ENCODE measurements at regions not wholly inside any gene's neighbourhood (a gene's known extent, or its start where the extent isn't known, plus 50 kb on each side); places are given as distances from the start of the nearest gene placed in this dataset.

- no peak for DNase-seq (ENCODE audit: low read depth)
These were observed 230.8 kb upstream of the CST7 start for GRCh38 chr20:24718277-24718676.

DNA sequence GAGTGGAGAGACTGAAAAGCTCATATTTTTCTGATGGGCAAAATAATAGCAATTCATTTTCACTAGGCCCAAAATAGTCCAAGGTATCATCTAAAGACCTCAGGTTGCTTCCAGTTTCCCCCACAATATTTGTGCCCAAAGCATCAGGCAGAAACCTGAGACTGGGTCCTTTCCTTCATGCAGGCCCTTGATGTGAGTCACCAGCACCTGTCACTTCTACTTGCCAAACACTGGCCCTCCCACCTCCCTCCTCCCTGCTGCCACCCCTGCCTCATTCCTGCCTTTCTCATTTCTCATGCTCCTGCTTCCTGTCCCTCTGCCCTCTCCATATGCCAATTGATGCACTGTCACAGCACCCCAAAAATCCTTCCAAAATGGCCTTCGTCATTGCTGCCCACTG is 230.4 kb upstream of the CST7 start:
- DNase-seq (ENCODE audit: low read depth), result no peak

GRCh38 chr20:24720957-24721356 is 228.1 kb upstream of the CST7 start:
- no peak for DNase-seq (ENCODE audit: low read depth)

DNA sequence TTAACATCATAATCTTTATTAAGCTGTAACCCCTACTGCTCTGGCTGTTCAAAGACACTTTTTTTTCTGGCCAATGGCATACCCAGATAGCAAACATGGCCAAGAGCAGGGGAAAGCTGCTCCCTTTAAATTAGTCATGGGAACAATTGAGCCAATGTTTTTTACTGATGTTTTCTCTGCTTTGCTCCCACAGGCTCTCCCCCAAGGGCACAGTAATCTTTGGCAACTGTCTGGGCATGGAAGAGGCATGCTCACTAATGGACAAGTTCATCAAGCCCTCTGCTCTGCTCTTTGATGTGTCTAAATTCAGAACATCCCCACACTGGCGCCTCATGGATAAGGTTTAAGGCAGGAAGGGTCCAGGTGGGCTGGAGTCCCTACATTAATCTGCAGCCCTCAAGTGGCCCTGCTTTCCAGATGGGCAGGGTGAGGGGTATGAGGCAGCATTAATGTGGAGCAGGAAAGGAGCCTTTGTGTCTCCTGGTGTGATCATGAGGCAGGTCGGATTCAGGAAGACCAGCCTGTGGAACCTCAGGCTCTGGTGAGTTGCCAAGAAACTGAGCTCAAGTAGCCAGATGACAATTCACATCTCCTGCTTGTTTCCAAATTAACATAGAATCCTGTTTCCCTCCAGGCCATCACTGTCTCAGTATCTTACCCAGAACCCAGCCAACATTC is 227.0 kb upstream of the CST7 start:
- no peak for DNase-seq (ENCODE audit: low read depth)

DNA sequence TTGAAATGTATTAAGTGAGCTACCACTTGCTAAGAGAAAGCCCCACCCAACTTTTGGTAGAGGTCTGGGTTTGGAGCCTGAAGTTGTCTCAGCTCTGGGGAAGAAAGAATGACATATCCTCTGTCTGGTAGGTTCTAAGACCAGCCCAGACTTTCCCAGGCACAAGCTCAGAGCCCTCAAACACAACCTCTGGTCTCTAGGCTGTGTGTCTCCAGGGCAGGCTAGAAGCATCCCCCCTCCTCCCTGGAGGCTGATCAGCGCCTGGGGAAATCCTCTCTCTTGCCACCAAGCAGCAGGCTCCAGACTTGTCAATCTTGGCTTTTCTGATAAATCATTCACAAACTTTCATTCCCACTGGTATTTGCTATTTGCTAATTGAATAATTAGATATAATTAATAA is 226.5 kb upstream of the CST7 start:
- DNase-seq (ENCODE audit: low read depth), result no peak

DNA sequence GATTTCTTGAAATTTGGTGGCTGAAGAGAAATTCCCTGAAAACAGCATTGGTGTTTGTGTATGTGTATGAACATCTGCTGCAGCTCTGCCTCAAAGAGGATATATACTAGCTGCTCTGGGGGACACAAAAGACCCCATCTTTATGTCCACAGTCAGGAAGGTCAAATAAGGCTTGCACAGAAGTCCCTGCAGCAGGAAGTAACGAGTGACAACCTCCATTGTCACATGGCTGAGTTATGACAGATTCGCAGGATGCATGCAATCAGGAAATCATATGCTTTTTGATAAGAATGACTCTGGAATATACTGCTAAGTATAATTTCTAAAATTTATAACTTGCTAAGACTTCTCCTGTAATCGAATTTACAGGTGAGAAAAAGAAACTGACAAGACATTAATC is 225.9 kb upstream of the CST7 start:
- DNase-seq (ENCODE audit: low read depth), result no peak

DNA sequence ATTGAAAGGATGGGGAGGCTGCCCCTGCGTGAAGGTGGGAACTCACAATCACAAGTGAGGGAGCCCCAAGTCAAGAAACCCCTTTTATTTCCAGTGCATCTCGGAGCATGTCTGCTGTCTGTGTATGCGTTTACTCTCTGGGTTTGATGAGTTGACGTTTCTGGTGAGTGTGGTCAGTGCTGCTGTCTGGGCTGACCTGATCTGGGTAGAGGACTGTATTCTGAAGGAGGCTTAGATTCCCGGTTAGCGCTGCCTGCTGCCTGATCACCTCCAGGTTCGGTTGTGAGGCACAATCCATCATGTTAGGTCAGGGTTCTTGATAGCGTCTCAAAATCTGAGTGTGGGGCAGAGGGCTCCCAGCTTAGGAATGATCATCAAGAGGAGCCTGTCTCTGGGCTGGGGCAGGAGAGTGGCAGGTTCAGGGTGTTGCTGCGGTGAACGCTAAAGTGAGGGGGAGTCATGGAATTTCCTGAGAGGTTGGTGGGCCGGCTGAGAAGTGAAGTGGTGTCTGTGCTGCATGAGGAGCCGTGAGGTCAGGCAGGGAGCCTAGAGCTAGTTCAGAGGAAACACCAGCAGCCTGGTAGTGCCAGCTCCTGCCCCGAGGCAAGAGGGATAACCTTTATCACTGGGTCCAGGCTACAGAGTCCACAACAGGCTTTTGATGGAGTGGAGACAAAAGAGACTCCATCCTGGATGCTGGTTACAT is 225.3 kb upstream of the CST7 start:
- no peak for DNase-seq (ENCODE audit: low read depth)

DNA sequence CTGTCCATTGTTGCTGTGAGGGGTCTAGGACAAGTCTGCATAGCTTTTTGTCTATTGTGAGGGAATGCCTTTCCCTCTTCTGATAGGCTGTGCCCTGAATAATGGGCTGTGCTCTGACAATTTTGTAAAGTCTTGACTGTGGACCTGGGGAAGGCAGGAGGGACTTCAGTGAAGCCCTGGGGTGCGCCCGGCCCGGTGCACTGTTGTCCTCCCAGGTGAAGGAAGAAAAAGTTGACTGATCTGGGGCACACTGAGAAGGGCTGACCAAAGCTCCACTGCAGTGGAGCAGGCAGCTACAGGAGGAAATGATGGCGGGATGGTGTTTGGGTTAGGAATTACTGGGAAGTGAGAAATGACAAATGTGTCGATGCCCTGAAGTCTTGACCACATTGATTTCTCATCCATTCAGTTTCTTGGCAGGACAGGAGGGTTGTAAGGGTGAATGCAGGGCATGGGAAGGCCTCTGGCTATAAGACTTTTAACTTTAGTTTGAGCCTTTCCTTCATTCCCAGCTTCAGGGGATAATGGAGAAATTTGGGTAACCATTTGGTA is 224.0 kb upstream of the CST7 start:
- DNase-seq (ENCODE audit: low read depth), result no peak

DNA sequence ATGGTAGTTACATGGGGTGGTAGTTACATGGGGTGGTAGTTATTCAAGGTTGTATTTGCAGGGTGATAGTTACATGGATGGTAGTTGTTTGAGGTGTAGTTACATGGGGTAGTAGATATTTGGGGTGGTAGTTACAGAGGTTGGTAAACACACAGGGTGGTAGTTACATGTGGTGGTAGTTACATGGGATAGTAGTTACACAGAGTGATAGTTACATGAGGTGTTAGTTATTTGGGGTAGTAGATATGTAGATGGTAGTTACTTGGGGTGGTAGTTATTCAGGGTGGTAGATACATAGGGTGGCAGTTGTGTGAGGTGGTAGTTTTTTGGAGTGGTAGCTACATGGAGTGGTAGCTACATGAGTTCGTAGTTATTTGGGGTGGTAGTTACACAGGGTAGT is 221.3 kb upstream of the CST7 start:
- no peak for DNase-seq (ENCODE audit: low read depth)

- DNase-seq (ENCODE audit: low read depth), result no peak
These were observed 219.0 kb upstream of the CST7 start for GRCh38 chr20:24729896-24730605.

- no peak for DNase-seq (ENCODE audit: low read depth)
These were observed 218.3 kb upstream of the CST7 start for GRCh38 chr20:24730750-24731149.

GRCh38 chr20:24731312-24731711 is 217.8 kb upstream of the CST7 start:
- no peak for DNase-seq (ENCODE audit: low read depth)

- DNase-seq (ENCODE audit: low read depth), result no peak
These were observed 217.0 kb upstream of the CST7 start for GRCh38 chr20:24732076-24732475.

GRCh38 chr20:24732599-24732998 is 216.5 kb upstream of the CST7 start:
- no peak for DNase-seq (ENCODE audit: low read depth)

DNA sequence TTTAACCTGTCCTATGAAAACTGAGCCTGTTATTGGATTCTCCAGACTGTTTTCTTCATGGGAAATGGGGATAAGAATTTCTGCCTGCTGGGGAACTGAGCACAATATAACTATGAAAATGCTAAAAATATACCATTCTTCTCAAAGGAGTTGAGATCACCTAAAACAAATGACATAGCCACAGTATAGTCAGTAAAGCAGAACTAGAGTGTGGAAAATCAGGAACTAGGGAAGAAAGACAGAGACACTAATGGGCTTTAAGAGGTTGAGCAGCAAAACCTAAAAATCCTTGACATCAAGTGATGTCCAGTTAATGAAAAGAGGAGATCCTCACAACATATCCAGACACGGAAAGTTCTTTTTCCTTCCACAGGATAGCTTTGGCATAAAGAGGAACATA is 215.7 kb upstream of the CST7 start:
- DNase-seq (ENCODE audit: low read depth), result no peak

DNA sequence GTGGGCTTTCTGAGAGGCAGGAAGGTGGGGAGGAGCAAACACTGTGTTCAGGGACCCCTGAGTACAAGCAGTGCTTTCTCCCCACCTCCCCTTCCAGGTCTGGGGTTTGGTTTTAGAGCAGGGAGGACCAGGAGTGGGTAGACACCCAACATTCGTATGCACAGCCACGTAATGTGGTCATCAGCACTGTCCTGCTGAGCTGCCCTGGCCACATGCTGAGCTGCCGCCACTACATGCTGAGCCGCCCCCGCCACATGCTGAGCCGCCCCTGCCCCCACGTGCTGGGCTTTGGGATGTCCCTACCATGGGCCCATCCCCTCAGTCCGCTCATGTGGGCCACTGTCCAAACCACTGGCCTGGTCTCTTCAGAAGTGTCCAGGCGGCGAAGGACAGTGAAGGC is 214.9 kb upstream of the CST7 start:
- no peak for DNase-seq (ENCODE audit: low read depth)

DNA sequence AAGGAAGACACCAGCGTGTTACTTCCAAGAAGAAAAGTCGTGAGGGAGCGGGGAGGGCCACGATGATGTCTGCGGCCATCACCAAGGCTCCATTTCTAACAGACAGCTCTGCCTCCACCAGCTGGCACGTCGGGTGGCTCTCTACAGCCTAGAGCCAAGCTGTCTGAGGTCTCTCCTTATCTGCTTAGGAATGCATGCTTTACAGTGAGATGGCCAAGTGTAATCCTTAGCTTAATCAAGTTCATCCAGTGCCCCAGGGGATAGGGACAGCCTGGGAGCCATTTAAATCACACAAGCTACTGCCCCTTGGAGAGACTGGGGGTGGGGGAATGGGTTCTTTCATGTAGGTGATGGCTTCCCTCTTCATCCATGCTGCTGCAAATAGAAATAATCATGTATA is 213.8 kb upstream of the CST7 start:
- no peak for DNase-seq (ENCODE audit: low read depth)

DNA sequence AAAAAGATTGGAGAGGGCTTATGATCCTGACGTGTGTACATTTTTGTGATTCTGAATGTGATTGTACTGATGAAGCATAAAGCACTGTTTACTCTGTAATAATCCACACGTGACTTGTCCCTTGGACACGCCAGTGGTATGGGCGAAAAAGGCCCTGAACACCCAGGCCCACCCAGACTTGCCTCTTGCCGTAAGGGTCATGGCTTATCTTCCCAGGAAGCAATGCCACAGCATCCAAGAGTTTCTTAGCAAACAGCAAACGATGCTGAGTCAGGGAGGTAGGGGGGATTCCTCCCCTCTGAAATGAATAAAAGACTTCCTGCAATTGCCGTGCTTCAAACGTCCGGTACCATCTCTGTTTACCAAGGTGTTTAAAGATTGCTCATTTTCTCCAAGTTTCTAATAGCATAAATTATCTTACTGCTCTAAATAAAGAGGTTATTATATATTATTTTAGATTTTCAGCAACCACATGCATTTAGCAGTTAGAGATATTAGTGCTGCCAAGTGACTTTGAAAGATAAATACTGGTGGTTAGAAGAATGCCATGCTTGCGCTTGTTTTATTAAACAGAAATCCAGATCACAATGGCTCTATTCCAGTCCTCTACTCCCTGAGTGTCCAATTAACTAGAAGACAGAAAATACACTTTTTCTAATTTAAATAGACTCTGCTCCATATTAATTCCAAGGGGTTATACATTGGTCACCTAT is 212.8 kb upstream of the CST7 start:
- DNase-seq (ENCODE audit: low read depth), result no peak

- DNase-seq (ENCODE audit: low read depth), result no peak
These were observed 212.2 kb upstream of the CST7 start for GRCh38 chr20:24736844-24737211.

DNA sequence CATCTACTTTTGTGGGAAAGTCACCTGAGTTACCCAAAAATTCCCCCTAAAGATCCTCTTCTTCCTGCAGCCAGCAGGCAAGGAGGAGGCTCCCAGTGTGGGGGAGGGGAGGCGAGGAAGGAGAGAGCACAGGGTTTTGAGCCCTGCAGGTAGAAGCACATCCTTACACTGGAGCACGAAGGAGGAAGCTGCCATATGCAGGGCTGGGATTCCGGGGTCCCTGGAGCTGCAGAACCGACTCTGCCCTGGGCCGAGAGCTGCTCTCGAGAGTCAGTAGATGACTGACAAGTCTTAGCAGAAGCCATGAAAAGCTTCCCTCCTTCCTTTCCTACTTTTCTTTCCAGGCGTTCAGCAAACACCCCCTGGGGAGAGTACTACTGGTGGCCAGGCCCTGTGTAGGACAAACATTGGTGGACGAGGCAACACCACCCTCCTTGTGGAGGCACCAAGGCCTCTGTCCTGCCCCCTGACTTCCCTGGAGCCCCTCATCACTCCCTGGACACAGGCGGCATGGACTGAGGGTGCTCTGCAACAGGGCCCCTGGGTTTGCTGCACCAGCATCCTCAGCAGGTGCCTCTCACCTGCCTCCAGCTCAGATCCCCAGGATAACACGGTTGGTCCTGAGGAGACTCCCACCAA is 211.7 kb upstream of the CST7 start:
- DNase-seq (ENCODE audit: low read depth), result no peak

DNA sequence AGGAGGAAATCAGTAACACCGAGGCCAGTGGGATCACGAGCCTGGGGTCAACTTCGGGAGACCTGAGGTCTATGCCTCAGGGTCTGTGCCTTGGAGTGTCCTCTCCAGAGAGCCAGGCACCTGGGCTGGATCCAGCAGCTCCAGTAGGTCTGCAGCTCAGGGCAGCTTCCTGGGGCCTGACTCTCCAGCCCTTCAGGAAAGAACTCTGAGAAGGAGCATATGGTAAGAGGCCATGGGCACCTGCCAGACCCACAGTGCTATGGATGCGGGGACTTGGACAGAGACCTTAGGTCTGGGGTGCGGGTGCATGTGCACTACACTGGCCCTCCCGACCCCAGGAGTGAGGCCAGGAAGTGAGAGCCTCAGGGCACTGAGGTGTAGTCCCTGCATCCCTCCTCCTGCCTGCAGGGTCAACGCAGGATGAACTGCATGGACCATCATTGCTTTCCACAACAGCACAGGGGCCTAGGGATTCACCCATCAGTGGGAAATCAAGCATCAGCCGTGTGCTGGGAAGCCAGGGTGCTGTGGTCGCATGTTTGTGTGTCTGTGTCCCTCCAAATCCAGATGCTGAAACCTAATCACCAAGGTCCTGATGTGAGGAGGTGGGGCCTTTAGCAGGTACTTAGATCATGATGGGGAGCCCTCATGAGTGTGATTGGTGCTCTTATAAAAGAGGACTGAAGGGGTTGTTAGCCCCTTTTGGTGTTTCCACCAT is 210.9 kb upstream of the CST7 start:
- DNase-seq (ENCODE audit: low read depth), result no peak
